ENCODE measurements at regions not wholly inside any gene's neighbourhood (a gene's known extent, or its start where the extent isn't known, plus 50 kb on each side); places are given as distances from the start of the nearest gene placed in this dataset.
"Not testable (repeated sequence)": the region's sequence is repeated elsewhere in the genome, so short reads cannot be mapped to it uniquely, and the experiment has no call there.

- DNase-seq (ENCODE audit: low read depth in 3 of 3): no peak
Observed at GRCh38 chrY:19541475-19542306, 202.8 kb downstream of the KDM5D start.

GRCh38 chrY:19535697-19536096, 208.8 kb downstream of the KDM5D start:
- not testable (repeated sequence) for DNase-seq (ENCODE audit: low read depth in 3 of 3)

- DNase-seq (ENCODE audit: low read depth in 3 of 3): no peak
Observed at GRCh38 chrY:19521976-19522375, 222.6 kb downstream of the KDM5D start.

- DNase-seq (ENCODE audit: low read depth in 3 of 3): peak in 1 of 3 experiments; percentile 10
Observed at GRCh38 chrY:19503092-19503449, 241.5 kb downstream of the KDM5D start.

- peak in 1 of 3 experiments; percentile 5 for DNase-seq (ENCODE audit: low read depth in 3 of 3)
Observed at GRCh38 chrY:19502169-19503091, 242.1 kb downstream of the KDM5D start.

GRCh38 chrY:19498556-19498955, 246.0 kb downstream of the KDM5D start:
- DNase-seq (ENCODE audit: low read depth in 3 of 3): no peak

GRCh38 chrY:19487494-19487893, 257.0 kb downstream of the KDM5D start:
- no peak for DNase-seq (ENCODE audit: low read depth in 3 of 3)

- DNase-seq (ENCODE audit: low read depth in 3 of 3): no peak
Observed at GRCh38 chrY:19484997-19485396, 259.5 kb downstream of the KDM5D start.

- no peak for DNase-seq (ENCODE audit: low read depth in 3 of 3)
Observed at GRCh38 chrY:19479141-19479540, 265.4 kb downstream of the KDM5D start.

GRCh38 chrY:19477959-19478358, 266.6 kb downstream of the KDM5D start:
- no peak for DNase-seq (ENCODE audit: low read depth in 3 of 3)

GRCh38 chrY:19465809-19466208, 278.7 kb downstream of the KDM5D start:
- DNase-seq (ENCODE audit: low read depth in 3 of 3): no peak

GRCh38 chrY:19456855-19457448, 287.6 kb downstream of the KDM5D start:
- no peak for DNase-seq (ENCODE audit: low read depth in 3 of 3)

GRCh38 chrY:19433059-19433458, 311.5 kb downstream of the KDM5D start:
- no peak for DNase-seq (ENCODE audit: low read depth in 3 of 3)

GRCh38 chrY:19427736-19428518, 316.6 kb downstream of the KDM5D start:
- DNase-seq (ENCODE audit: low read depth in 3 of 3): no peak

- not testable (repeated sequence) for DNase-seq (ENCODE audit: low read depth in 3 of 3)
Observed at GRCh38 chrY:19427191-19427590, 317.3 kb downstream of the KDM5D start.

- DNase-seq (ENCODE audit: low read depth in 3 of 3): no peak
Observed at GRCh38 chrY:19410980-19411766, 333.4 kb downstream of the KDM5D start.

- DNase-seq (ENCODE audit: low read depth in 3 of 3): no peak
Observed at GRCh38 chrY:19406246-19406645, 338.3 kb downstream of the KDM5D start.

- DNase-seq (ENCODE audit: low read depth in 3 of 3): no peak
Observed at GRCh38 chrY:19405598-19405997, 338.9 kb downstream of the KDM5D start.

- no peak for DNase-seq (ENCODE audit: low read depth in 3 of 3)
Observed at GRCh38 chrY:19392876-19393275, 351.6 kb downstream of the KDM5D start.

- no peak for DNase-seq (ENCODE audit: low read depth in 3 of 3)
Observed at GRCh38 chrY:19391922-19392321, 352.6 kb downstream of the KDM5D start.

GRCh38 chrY:19365321-19365720, 379.2 kb downstream of the KDM5D start:
- no peak for DNase-seq (ENCODE audit: low read depth in 3 of 3)
